Activated CD8-positive, alpha-beta T cell treated with anti-CD3 and anti-CD28 coated beads, Interleukin-2, amount 10 ng/mL, durations not matched to agents 7 days and 5 days (primary cell): ENCODE measurements at regions not wholly inside any gene's neighbourhood (a gene's known extent, or its start where the extent isn't known, plus 50 kb on each side); places are given as distances from the start of the nearest gene placed in this dataset.

ENCODE experiments used
- ATAC-seq: fragments of 150-1000 bp; cut with Tn5 transposase; one replicate; pipeline ENCODE4 v1.10.0; 2021; ENCODE audit warnings: moderate library complexity
- CTCF ChIA-PET: fragments of 350-600 bp; sonication (Branson Sonifier 250); formaldehyde crosslinking; loops from one replicate; lab custom pipeline; 2021; ENCODE audit warnings: antibody characterized with exemption; lab: Charles Lee
- POLR2A ChIA-PET: fragments of 350-600 bp; sonication (Branson Sonifier 250); formaldehyde crosslinking; loops from one replicate; lab custom pipeline; 2021; ENCODE audit warnings: antibody characterized with exemption; lab: Charles Lee
- DNase-seq: peaks from one replicate; pipeline ENCODE4 v3.0.0-alpha.2; 2020
- H3K27ac Mint-ChIP-seq: one replicate; pipeline ENCODE4 v1.8.0; 2021; ENCODE audit warnings: mild to moderate bottlenecking, mixed read lengths
- H3K27me3 Mint-ChIP-seq: one replicate; pipeline ENCODE4 v1.8.0; 2021; ENCODE audit warnings: low read depth, mixed read lengths
- H3K36me3 Mint-ChIP-seq: one replicate; pipeline ENCODE4 v1.8.0; 2021; ENCODE audit warnings: low read depth, mixed read lengths
- H3K4me1 Mint-ChIP-seq: one replicate; pipeline ENCODE4 v1.8.0; 2021; ENCODE audit warnings: low read depth, mixed read lengths
- H3K4me3 Mint-ChIP-seq: one replicate; pipeline ENCODE4 v1.8.0; 2021; ENCODE audit warnings: mild to moderate bottlenecking, mixed read lengths
- H3K9me3 Mint-ChIP-seq: one replicate; pipeline ENCODE4 v1.8.0; 2022; ENCODE audit warnings: mixed read lengths; ENCODE audit not compliant: insufficient read depth

DNA sequence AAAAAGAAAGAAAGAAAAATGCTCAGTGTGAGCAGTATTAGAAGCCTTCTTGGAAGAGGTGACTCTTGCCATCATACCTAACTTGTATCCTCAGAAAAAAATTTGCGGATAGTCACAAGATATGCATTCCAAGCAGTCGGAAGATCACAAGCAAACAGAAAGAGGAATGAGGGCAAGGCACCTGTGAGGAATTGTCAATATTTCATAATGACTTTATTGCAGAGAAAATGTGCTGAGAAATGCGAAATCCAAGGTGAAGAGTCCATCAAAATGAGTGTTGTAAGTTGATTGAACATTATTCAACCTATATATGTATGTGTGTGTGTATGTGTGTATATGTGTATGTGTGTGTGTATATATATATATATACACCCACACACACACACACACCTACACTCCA is 1624.7 kb upstream of the LRRTM3 start:
- ChIA-PET POLR2A (no interaction called here), CTCF (no interaction called here)
- ATAC-seq (no peak), DNase-seq (no peak)
- H3K4me3 Mint-ChIP-seq: no peak overlapping the region
- no peaks in the 10 kb centered on the region for H3K36me3 Mint-ChIP-seq
- H3K4me1 Mint-ChIP-seq: no peaks in the 10 kb centered on the region
- no peak overlapping the region for H3K27ac Mint-ChIP-seq
- peaks cover 5% of the 10 kb centered on the region for H3K9me3 Mint-ChIP-seq
- H3K27me3 Mint-ChIP-seq: no peaks in the 10 kb centered on the region

GRCh38 chr10:65306201-65306600 is 1619.6 kb upstream of the LRRTM3 start:
- POLR2A ChIA-PET: no interaction called here
- CTCF ChIA-PET: no interaction called here
- Mint-ChIP-seq H3K4me1 (no peaks in the 10 kb centered on the region), H3K27me3 (no peaks in the 10 kb centered on the region), H3K4me3 (no peak overlapping the region), H3K36me3 (no peaks in the 10 kb centered on the region), H3K9me3 (no peaks in the 10 kb centered on the region), H3K27ac (no peak overlapping the region)
- DNase-seq: no peak
- no peak for ATAC-seq

GRCh38 chr10:65312876-65313275 is 1613.0 kb upstream of the LRRTM3 start:
- ChIA-PET POLR2A (no interaction called here), CTCF (no interaction called here)
- Mint-ChIP-seq H3K9me3 (no peaks in the 10 kb centered on the region), H3K4me3 (no peak overlapping the region), H3K27ac (no peak overlapping the region), H3K4me1 (no peaks in the 10 kb centered on the region), H3K36me3 (no peaks in the 10 kb centered on the region), H3K27me3 (no peaks in the 10 kb centered on the region)
- ATAC-seq (no peak), DNase-seq (no peak)

GRCh38 chr10:65313406-65313805 is 1612.4 kb upstream of the LRRTM3 start:
- H3K27me3 Mint-ChIP-seq: no peaks in the 10 kb centered on the region
- ChIA-PET CTCF (no interaction called here), POLR2A (no interaction called here)
- no peak overlapping the region for H3K4me3 Mint-ChIP-seq
- DNase-seq: no peak
- H3K36me3 Mint-ChIP-seq: no peaks in the 10 kb centered on the region
- no peak for ATAC-seq
- H3K9me3 Mint-ChIP-seq: no peaks in the 10 kb centered on the region
- H3K27ac Mint-ChIP-seq: no peak overlapping the region
- H3K4me1 Mint-ChIP-seq: no peaks in the 10 kb centered on the region

- no peaks in the 10 kb centered on the region for H3K4me1 Mint-ChIP-seq
- no peaks in the 10 kb centered on the region for H3K27me3 Mint-ChIP-seq
- H3K4me3 Mint-ChIP-seq: no peak overlapping the region
Measured at GRCh38 chr10:65314253-65314652, 1611.6 kb upstream of the LRRTM3 start.

DNA sequence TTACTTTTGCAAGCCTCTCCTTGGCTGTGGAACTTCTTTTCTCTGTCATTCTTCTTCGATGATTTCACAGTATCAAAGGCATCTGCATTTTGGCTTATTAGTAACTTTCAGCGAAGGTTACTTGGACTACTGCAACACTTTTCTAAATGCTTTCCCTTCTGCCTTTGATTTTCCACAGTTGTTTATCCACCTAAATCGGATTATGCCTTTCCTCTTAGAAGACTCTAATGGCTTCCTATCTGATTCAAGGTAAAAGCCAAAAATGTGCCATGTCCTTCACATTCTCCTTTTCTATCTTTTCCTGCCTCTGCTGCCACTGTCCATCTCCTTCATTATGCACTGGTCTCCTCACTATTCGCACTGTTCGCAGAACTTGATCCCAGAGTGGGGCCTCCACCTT is 1606.3 kb upstream of the LRRTM3 start:
- Mint-ChIP-seq H3K4me3 (no peak overlapping the region), H3K27me3 (no peaks in the 10 kb centered on the region), H3K27ac (no peak overlapping the region), H3K9me3 (peaks cover 4% of the 10 kb centered on the region), H3K36me3 (no peaks in the 10 kb centered on the region), H3K4me1 (no peaks in the 10 kb centered on the region)
- DNase-seq (no peak), ATAC-seq (no peak)
- POLR2A ChIA-PET: no interaction called here
- CTCF ChIA-PET: no interaction called here

More at GRCh38 chr10:65314253-65314652, 1611.6 kb upstream of the LRRTM3 start:
- ATAC-seq: no peak
- POLR2A ChIA-PET: no interaction called here
- Mint-ChIP-seq H3K9me3 (no peaks in the 10 kb centered on the region), H3K36me3 (no peaks in the 10 kb centered on the region), H3K27ac (no peak overlapping the region)
- no peak for DNase-seq
- CTCF ChIA-PET: no interaction called here

- ChIA-PET CTCF (no interaction called here), POLR2A (no interaction called here)
- Mint-ChIP-seq H3K27ac (no peak overlapping the region), H3K4me1 (no peaks in the 10 kb centered on the region), H3K27me3 (no peaks in the 10 kb centered on the region), H3K9me3 (peaks cover 4% of the 10 kb centered on the region), H3K4me3 (no peak overlapping the region), H3K36me3 (no peaks in the 10 kb centered on the region)
- ATAC-seq (no peak), DNase-seq (no peak)
Measured at GRCh38 chr10:65320236-65321026, 1605.4 kb upstream of the LRRTM3 start.

- Mint-ChIP-seq H3K27me3 (no peaks in the 10 kb centered on the region), H3K4me3 (no peak overlapping the region), H3K4me1 (no peaks in the 10 kb centered on the region), H3K9me3 (peaks cover 4% of the 10 kb centered on the region), H3K36me3 (no peaks in the 10 kb centered on the region), H3K27ac (no peak overlapping the region)
- CTCF ChIA-PET: no interaction called here
- no peak for ATAC-seq
- POLR2A ChIA-PET: no interaction called here
- DNase-seq: no peak
Measured at GRCh38 chr10:65323802-65324201, 1602.0 kb upstream of the LRRTM3 start.

GRCh38 chr10:65325913-65326312 is 1599.9 kb upstream of the LRRTM3 start:
- POLR2A ChIA-PET: no interaction called here
- ATAC-seq: no peak
- no peak overlapping the region for H3K27ac Mint-ChIP-seq
- H3K27me3 Mint-ChIP-seq: no peaks in the 10 kb centered on the region
- H3K36me3 Mint-ChIP-seq: no peaks in the 10 kb centered on the region
- CTCF ChIA-PET: no interaction called here
- H3K4me3 Mint-ChIP-seq: no peak overlapping the region
- no peak for DNase-seq
- no peaks in the 10 kb centered on the region for H3K4me1 Mint-ChIP-seq
- H3K9me3 Mint-ChIP-seq: peaks cover 4% of the 10 kb centered on the region

- ATAC-seq (no peak), DNase-seq (no peak)
- Mint-ChIP-seq H3K27ac (no peak overlapping the region), H3K9me3 (no peaks in the 10 kb centered on the region), H3K4me3 (no peak overlapping the region), H3K36me3 (no peaks in the 10 kb centered on the region), H3K27me3 (no peaks in the 10 kb centered on the region), H3K4me1 (no peaks in the 10 kb centered on the region)
- CTCF ChIA-PET: no interaction called here
- POLR2A ChIA-PET: no interaction called here
Measured at GRCh38 chr10:65328486-65328885, 1597.3 kb upstream of the LRRTM3 start.

DNA sequence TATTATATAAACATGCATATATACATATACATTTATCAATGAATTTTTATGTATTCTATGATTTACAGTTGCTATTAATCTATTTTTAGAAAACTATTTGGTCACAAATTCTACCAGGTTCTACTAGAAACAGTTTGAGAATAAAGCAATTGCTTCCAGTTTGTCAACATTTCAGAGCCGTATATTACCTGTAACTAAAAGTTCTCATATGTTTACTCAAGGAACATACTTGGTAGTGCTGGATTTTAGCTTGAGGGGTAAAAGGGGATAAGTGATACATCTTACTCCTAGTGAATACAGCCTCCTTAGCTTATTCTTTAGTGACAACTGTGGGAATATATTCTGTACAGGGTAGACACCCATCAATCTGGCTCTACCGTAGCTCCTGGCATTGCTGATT is 1590.5 kb upstream of the LRRTM3 start:
- POLR2A ChIA-PET: no interaction called here
- ATAC-seq (no peak), DNase-seq (no peak)
- Mint-ChIP-seq H3K4me1 (no peaks in the 10 kb centered on the region), H3K27ac (no peak overlapping the region), H3K27me3 (no peaks in the 10 kb centered on the region), H3K36me3 (no peaks in the 10 kb centered on the region), H3K9me3 (no peaks in the 10 kb centered on the region), H3K4me3 (no peak overlapping the region)
- CTCF ChIA-PET: no interaction called here

- Mint-ChIP-seq H3K27ac (no peak overlapping the region), H3K4me3 (no peak overlapping the region)
- CTCF ChIA-PET: no interaction called here
Measured at GRCh38 chr10:65340340-65340739, 1585.5 kb upstream of the LRRTM3 start.

More at GRCh38 chr10:65340340-65340739, 1585.5 kb upstream of the LRRTM3 start:
- ATAC-seq (no peak), DNase-seq (no peak)
- POLR2A ChIA-PET: no interaction called here
- no peaks in the 10 kb centered on the region for H3K4me1 Mint-ChIP-seq
- no peaks in the 10 kb centered on the region for H3K9me3 Mint-ChIP-seq
- H3K36me3 Mint-ChIP-seq: no peaks in the 10 kb centered on the region
- H3K27me3 Mint-ChIP-seq: no peaks in the 10 kb centered on the region
